Ramos (cell line): ENCODE measurements at regions not wholly inside any gene's neighbourhood (a gene's known extent, or its start where the extent isn't known, plus 50 kb on each side); places are given as distances from the start of the nearest gene placed in this dataset.

ENCODE experiments used
- in situ Hi-C: fragments of 300-500 bp; cut with MboI; formaldehyde crosslinking; loops from one replicate; pipeline ENCODE4 v1.14.3; 2022; ENCODE audit warnings: low sequenced_read_pairs; ENCODE audit not compliant: unreplicated experiment

- in situ Hi-C loops: no loop called here
Observed at GRCh38 chr11:70501051-70501901, 102.9 kb downstream of the CTTN start.

- in situ Hi-C loops: no loop called here
Observed at GRCh38 chr11:70501933-70502540, 103.7 kb downstream of the CTTN start.

GRCh38 chr11:70502677-70503467 is 104.5 kb downstream of the CTTN start:
- in situ Hi-C loops: no loop called here

GRCh38 chr11:70503468-70504221 is 105.3 kb downstream of the CTTN start:
- in situ Hi-C loops: no loop called here

GRCh38 chr11:70504246-70505020 is 106.1 kb downstream of the CTTN start:
- in situ Hi-C loops: no loop called here

- in situ Hi-C loops: no loop called here
Observed at GRCh38 chr11:70505331-70505731, 107.0 kb downstream of the CTTN start.

- in situ Hi-C loops: no loop called here
Observed at GRCh38 chr11:70505761-70506657, 107.7 kb downstream of the CTTN start.

- in situ Hi-C loops: no loop called here
Observed at GRCh38 chr11:70506658-70506970, 108.3 kb downstream of the CTTN start.

- in situ Hi-C loops: no loop called here
Observed at GRCh38 chr11:70506986-70507385, 108.7 kb downstream of the CTTN start.

GRCh38 chr11:70507466-70508230 is 109.3 kb downstream of the CTTN start:
- in situ Hi-C loops: no loop called here

GRCh38 chr11:70508231-70508480 is 109.8 kb downstream of the CTTN start:
- in situ Hi-C loops: no loop called here

- in situ Hi-C loops: no loop called here
Observed at GRCh38 chr11:70509476-70509875, 111.1 kb downstream of the CTTN start.

- in situ Hi-C loops: no loop called here
Observed at GRCh38 chr11:70510106-70510505, 111.8 kb downstream of the CTTN start.

GRCh38 chr11:70510571-70510970 is 112.2 kb downstream of the CTTN start:
- in situ Hi-C loops: no loop called here

- in situ Hi-C loops: no loop called here
Observed at GRCh38 chr11:70511345-70511744, 113.0 kb downstream of the CTTN start.

- in situ Hi-C loops: no loop called here
Observed at GRCh38 chr11:70512716-70513115, 114.4 kb downstream of the CTTN start.

- in situ Hi-C loops: no loop called here
Observed at GRCh38 chr11:70517203-70517602, 118.9 kb downstream of the CTTN start.
